ENCODE measurements at regions not wholly inside any gene's neighbourhood (a gene's known extent, or its start where the extent isn't known, plus 50 kb on each side); places are given as distances from the start of the nearest gene placed in this dataset.

- intact Hi-C loops (cut with DNase I), result loop anchor here (10.0 kb wide), 1 partner anchor 244 kb away; the partner anchor contains the start of gene TBL1XR1
- peak overlapping the region; percentile 82 to 85 (median 84) for H3K27ac ChIP-seq (replicated peaks in 1 of 4)
- WGBS, result 83% methylated on average over 7 of the region's 7 CpGs
These were observed 241.4 kb upstream of the TBL1XR1 start for GRCh38 chr3:177438596-177439220.

DNA sequence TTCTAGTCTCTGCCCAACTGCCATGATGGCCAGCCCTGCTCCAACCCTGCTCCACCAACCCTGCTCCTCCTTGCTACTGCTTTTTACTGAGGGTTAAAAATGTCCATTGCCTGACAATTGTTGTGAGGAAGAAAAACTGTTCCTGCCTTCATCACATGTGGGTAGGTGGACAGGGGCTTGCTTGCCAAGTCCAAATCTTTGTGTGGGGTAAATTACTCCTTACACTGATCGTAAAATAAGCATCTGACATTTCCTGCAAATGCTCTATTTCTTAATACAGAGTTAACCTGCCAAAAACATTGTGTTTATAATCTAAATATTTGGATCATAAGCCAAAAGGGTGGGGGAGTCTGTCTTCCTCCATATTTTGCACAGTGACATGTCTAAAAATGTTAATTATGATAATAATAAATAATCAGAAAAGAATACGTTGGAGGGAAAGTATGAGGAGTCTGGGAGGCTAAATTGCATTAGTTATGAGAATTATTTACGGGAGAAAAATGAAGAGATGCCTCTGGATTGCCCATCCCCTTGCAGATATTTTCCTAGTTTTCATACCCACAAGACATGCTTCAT lies 242.5 kb upstream of the TBL1XR1 start:
- intact Hi-C loops (cut with DNase I), result loop anchor here (10.0 kb wide), 1 partner anchor 245 kb away; the partner anchor contains the start of gene TBL1XR1
- 34% methylated on average over 3 of the region's 3 CpGs for WGBS
- peak overlapping the region; percentile 82 to 85 (median 84) for H3K27ac ChIP-seq (replicated peaks in 1 of 4)
- DNase-seq (ENCODE audit: extremely low spot score), result no peak
- no peak overlapping the region for H3K4me3 ChIP-seq
- peaks cover 0 to 3% (median 0%) of the 10 kb centered on the region in 4 donors for H3K27me3 ChIP-seq
- H3K36me3 ChIP-seq, result no peaks in the 10 kb centered on the region
- H3K9me3 ChIP-seq, result no peaks in the 10 kb centered on the region
- peaks cover 4 to 62% (median 56%) of the 10 kb centered on the region in 4 donors for H3K4me1 ChIP-seq
- peak; percentile 25 for TF ChIP-seq EP300 (IDR thresholded peaks at IDR 0.05)
- TF ChIP-seq POLR2A (IDR thresholded peaks at IDR 0.05; ENCODE audit: low read depth), result no peak

More at GRCh38 chr3:177438596-177439220, 241.4 kb upstream of the TBL1XR1 start:
- no peak for TF ChIP-seq EP300 (IDR thresholded peaks at IDR 0.05)
- peaks cover 4 to 53% (median 49%) of the 10 kb centered on the region in 4 donors for H3K4me1 ChIP-seq
- H3K4me3 ChIP-seq, result no peak overlapping the region
- no peaks in the 10 kb centered on the region for H3K36me3 ChIP-seq
- H3K27me3 ChIP-seq, result peaks cover 0 to 3% (median 0%) of the 10 kb centered on the region in 4 donors
- no peak for DNase-seq (ENCODE audit: extremely low spot score)
- no peaks in the 10 kb centered on the region for H3K9me3 ChIP-seq

DNA sequence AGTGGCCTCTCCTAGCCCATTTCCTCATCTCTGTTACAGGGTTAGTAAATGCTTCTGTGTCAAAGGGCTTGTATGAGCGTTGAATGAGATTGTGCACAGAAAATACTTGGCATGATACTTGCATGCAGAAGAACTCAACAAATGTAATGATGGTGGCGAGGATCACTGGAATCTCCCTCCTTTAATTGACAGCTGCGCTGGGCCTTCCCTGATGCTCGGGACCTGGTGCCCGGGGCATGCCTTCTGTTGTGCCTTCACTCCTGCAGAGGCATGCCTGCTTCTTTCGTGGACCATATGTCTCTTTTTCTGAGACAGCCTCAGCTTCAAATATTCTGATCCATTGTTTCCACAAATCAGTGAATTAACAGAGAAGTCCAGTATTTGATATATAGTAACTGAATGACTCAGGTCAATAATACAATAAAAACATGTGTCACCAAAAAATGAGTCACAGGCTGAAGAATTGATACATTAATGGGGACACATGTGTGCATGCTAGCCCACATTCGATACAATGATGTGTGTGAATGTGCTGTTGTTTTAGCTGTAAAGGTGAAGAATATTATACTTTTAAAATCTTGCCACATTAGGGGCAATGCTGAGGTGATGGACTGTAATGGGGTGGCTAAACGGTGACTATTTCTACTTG lies 243.3 kb upstream of the TBL1XR1 start:
- peaks cover 4 to 70% (median 64%) of the 10 kb centered on the region in 4 donors for H3K4me1 ChIP-seq
- 86% methylated on average over 8 of the region's 8 CpGs for WGBS
- peak overlapping the region; percentile 82 to 85 (median 84) for H3K27ac ChIP-seq (replicated peaks in 1 of 4)
- H3K9me3 ChIP-seq, result no peaks in the 10 kb centered on the region
- no peaks in the 10 kb centered on the region for H3K36me3 ChIP-seq
- intact Hi-C loops (cut with DNase I), result no loop called here
- no peak for TF ChIP-seq EP300 (IDR thresholded peaks at IDR 0.05)
- TF ChIP-seq POLR2AphosphoS5 (IDR thresholded peaks at IDR 0.05), result no peak
- TF ChIP-seq, protein P1, sequence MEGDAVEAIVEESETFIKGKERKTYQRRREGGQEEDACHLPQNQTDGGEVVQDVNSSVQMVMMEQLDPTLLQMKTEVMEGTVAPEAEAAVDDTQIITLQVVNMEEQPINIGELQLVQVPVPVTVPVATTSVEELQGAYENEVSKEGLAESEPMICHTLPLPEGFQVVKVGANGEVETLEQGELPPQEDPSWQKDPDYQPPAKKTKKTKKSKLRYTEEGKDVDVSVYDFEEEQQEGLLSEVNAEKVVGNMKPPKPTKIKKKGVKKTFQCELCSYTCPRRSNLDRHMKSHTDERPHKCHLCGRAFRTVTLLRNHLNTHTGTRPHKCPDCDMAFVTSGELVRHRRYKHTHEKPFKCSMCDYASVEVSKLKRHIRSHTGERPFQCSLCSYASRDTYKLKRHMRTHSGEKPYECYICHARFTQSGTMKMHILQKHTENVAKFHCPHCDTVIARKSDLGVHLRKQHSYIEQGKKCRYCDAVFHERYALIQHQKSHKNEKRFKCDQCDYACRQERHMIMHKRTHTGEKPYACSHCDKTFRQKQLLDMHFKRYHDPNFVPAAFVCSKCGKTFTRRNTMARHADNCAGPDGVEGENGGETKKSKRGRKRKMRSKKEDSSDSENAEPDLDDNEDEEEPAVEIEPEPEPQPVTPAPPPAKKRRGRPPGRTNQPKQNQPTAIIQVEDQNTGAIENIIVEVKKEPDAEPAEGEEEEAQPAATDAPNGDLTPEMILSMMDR (IDR thresholded peaks at IDR 0.05), result no peak
- no peak for TF ChIP-seq POLR2A (IDR thresholded peaks at IDR 0.05; ENCODE audit: low read depth)
- no peak overlapping the region for H3K4me3 ChIP-seq
- no peak for DNase-seq (ENCODE audit: extremely low spot score)
- peaks cover 0 to 3% (median 0%) of the 10 kb centered on the region in 4 donors for H3K27me3 ChIP-seq

- Histone ChIP-seq H3K27ac (replicated peaks in 1 of 4) (peak overlapping the region; percentile 82 to 85 (median 84)), H3K27me3 (peaks cover 0 to 3% (median 0%) of the 10 kb centered on the region in 4 donors), H3K4me1 (peaks cover 4 to 78% (median 71%) of the 10 kb centered on the region in 4 donors), H3K9me3 (no peaks in the 10 kb centered on the region), H3K36me3 (no peaks in the 10 kb centered on the region), H3K4me3 (peak overlapping the region; percentile 39 to 57 (median 50))
- DNase-seq (ENCODE audit: extremely low spot score), result no peak
- intact Hi-C loops (cut with DNase I), result no loop called here
- WGBS, result 64% methylated on average over 1 of the region's 1 CpG
- TF ChIP-seq EP300 (IDR thresholded peaks at IDR 0.05), result no peak
- TF ChIP-seq, protein P1 (IDR thresholded peaks at IDR 0.05), result no peak
- TF ChIP-seq POLR2A (IDR thresholded peaks at IDR 0.05; ENCODE audit: low read depth), result no peak
- TF ChIP-seq POLR2AphosphoS5 (IDR thresholded peaks at IDR 0.05), result no peak
These were observed 244.1 kb upstream of the TBL1XR1 start for GRCh38 chr3:177441276-177441812.

DNA sequence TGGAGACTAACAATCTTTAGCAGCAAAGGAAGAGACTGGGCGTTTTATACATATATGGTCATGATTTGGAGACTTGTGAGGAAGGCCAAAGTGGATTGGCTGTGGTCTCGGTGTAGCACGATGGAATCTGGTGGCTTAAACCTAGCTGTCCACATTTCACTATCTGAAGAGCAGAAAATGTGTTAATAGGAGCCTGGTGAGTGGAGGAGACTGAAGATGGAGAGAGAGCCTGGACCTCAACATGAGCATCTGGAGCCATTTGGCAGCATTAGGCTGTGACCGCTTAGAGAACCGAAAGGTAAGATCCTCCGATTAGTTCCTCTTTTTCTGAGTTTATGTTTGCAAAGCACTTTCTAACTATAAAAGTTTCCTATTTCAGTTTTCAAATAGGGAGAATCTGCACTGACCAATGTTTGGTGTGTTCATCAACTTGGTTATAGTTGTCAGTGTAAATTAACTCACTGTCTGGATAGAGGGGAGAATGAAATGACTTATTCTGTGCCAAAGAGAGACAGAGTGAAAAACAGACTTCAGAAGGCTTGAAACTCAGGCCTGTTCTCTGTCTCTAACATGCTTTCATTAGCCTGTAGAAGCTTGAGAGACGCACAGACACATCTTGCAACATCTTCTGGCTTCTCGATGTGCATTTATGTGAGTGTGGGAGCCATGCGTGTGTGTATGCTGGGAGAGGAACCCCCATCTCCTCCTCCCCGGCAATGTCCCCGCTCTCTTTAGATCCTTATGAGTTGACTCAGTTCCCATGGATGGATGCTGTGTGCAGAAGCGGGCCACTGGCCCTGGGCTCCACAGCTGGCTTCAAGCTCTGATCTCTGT lies 244.7 kb upstream of the TBL1XR1 start:
- peak overlapping the region; percentile 39 to 57 (median 50) for H3K4me3 ChIP-seq

More for the DNA sequence above, 244.7 kb upstream of the TBL1XR1 start:
- TF ChIP-seq POLR2A (IDR thresholded peaks at IDR 0.05; ENCODE audit: low read depth), result no peak
- peak; percentile 51 to 76 for TF ChIP-seq POLR2AphosphoS5 (IDR thresholded peaks at IDR 0.05)
- intact Hi-C loops (cut with DNase I), result no loop called here
- Histone ChIP-seq H3K36me3 (no peaks in the 10 kb centered on the region), H3K4me1 (peaks cover 4 to 84% (median 77%) of the 10 kb centered on the region in 4 donors), H3K27me3 (peaks cover 0 to 3% (median 0%) of the 10 kb centered on the region in 4 donors), H3K9me3 (no peaks in the 10 kb centered on the region), H3K27ac (replicated peaks in 1 of 4) (peak overlapping the region; percentile 82 to 85 (median 84))
- 46% methylated on average over 12 of the region's 12 CpGs for WGBS
- DNase-seq (ENCODE audit: extremely low spot score), result no peak
